Progenitor cell of endocrine pancreas (in vitro differentiated cells): ENCODE measurements at regions not wholly inside any gene's neighbourhood (a gene's known extent, or its start where the extent isn't known, plus 50 kb on each side); places are given as distances from the start of the nearest gene placed in this dataset.

ENCODE experiments used
- DNase-seq: peaks from one replicate; pipeline ENCODE4 v3.0.0; 2021; ENCODE audit warnings: low spot score; ENCODE audit not compliant: unreplicated experiment
- H3K27ac Mint-ChIP-seq: 2 replicates; pipeline ENCODE4 v1.8.0; 2021; ENCODE audit warnings: mild to moderate bottlenecking, moderate library complexity, mixed read lengths
- H3K27me3 Mint-ChIP-seq: 2 replicates; pipeline ENCODE4 v1.8.0; 2021; ENCODE audit warnings: mixed read lengths
- H3K36me3 Mint-ChIP-seq: 2 replicates; pipeline ENCODE4 v1.8.0; 2022; ENCODE audit warnings: mixed read lengths; ENCODE audit not compliant: insufficient read depth
- H3K4me1 Mint-ChIP-seq: 2 replicates; pipeline ENCODE4 v1.8.0; 2021; ENCODE audit warnings: low read depth, mixed read lengths
- H3K4me3 Mint-ChIP-seq: 2 replicates; pipeline ENCODE4 v1.8.0; 2021; ENCODE audit warnings: low read depth, mild to moderate bottlenecking, moderate library complexity, mixed read lengths
- H3K9me3 Mint-ChIP-seq: 2 replicates; pipeline ENCODE4 v1.8.0; 2021; ENCODE audit warnings: low read depth, mixed read lengths
- TF ChIP-seq, protein P1 (sequence below): fragments of 200-600 bp; sonication (generic); IDR thresholded peaks from one replicate; pipeline ENCODE4 v1.5.0; 2021; ENCODE audit warnings: antibody characterized with exemption, mild to moderate bottlenecking; ENCODE audit not compliant: unreplicated experiment

- Mint-ChIP-seq H3K9me3 (no peaks in the 10 kb centered on the region), H3K4me3 (no peak overlapping the region), H3K36me3 (no peaks in the 10 kb centered on the region), H3K27me3 (no peaks in the 10 kb centered on the region), H3K27ac (no peak overlapping the region), H3K4me1 (no peaks in the 10 kb centered on the region)
- TF ChIP-seq, protein P1, sequence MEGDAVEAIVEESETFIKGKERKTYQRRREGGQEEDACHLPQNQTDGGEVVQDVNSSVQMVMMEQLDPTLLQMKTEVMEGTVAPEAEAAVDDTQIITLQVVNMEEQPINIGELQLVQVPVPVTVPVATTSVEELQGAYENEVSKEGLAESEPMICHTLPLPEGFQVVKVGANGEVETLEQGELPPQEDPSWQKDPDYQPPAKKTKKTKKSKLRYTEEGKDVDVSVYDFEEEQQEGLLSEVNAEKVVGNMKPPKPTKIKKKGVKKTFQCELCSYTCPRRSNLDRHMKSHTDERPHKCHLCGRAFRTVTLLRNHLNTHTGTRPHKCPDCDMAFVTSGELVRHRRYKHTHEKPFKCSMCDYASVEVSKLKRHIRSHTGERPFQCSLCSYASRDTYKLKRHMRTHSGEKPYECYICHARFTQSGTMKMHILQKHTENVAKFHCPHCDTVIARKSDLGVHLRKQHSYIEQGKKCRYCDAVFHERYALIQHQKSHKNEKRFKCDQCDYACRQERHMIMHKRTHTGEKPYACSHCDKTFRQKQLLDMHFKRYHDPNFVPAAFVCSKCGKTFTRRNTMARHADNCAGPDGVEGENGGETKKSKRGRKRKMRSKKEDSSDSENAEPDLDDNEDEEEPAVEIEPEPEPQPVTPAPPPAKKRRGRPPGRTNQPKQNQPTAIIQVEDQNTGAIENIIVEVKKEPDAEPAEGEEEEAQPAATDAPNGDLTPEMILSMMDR = no peak
- DNase-seq = no peak
Measured at GRCh38 chr21:19022978-19023377, 619.4 kb upstream of the TMPRSS15 start.

- Mint-ChIP-seq H3K27ac (no peak overlapping the region), H3K36me3 (no peaks in the 10 kb centered on the region), H3K4me1 (peaks cover 2% of the 10 kb centered on the region), H3K27me3 (no peaks in the 10 kb centered on the region), H3K4me3 (no peak overlapping the region), H3K9me3 (no peaks in the 10 kb centered on the region)
- no peak for DNase-seq
- TF ChIP-seq, protein P1 = no peak
Measured at GRCh38 chr21:19026911-19027310, 623.3 kb upstream of the TMPRSS15 start.

GRCh38 chr21:19029816-19030215 is 626.2 kb upstream of the TMPRSS15 start:
- TF ChIP-seq, protein P1 = no peak
- H3K27ac Mint-ChIP-seq = no peak overlapping the region
- peaks cover 13% of the 10 kb centered on the region for H3K4me1 Mint-ChIP-seq

DNA sequence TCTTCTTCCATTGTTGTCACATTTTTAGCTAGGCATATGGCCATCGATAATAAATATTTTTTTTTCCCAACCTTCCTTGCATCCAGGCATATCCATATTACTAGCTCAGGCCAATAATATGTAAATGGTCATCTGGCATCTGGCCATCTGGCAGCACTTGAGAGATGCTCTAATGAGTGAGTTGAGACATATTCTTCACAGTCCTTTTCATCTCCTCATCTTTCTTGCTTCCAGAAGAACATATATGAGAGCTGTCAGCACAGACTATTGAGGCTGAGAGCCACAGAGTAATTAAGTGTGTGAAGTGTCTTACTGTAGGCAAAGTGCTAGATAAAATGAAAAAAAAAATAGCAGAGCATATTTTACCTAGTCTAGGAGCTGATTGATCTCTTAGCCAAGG is 628.4 kb upstream of the TMPRSS15 start:
- no peaks in the 10 kb centered on the region for H3K9me3 Mint-ChIP-seq
- no peaks in the 10 kb centered on the region for H3K27me3 Mint-ChIP-seq
- no peak overlapping the region for H3K27ac Mint-ChIP-seq
- H3K4me1 Mint-ChIP-seq = peaks cover 13% of the 10 kb centered on the region
- no peaks in the 10 kb centered on the region for H3K36me3 Mint-ChIP-seq
- TF ChIP-seq, protein P1 = no peak
- H3K4me3 Mint-ChIP-seq = no peak overlapping the region
- no peak for DNase-seq

More at GRCh38 chr21:19029816-19030215, 626.2 kb upstream of the TMPRSS15 start:
- H3K27me3 Mint-ChIP-seq = no peaks in the 10 kb centered on the region
- no peak overlapping the region for H3K4me3 Mint-ChIP-seq
- H3K36me3 Mint-ChIP-seq = no peaks in the 10 kb centered on the region
- H3K9me3 Mint-ChIP-seq = no peaks in the 10 kb centered on the region
- no peak for DNase-seq

DNA sequence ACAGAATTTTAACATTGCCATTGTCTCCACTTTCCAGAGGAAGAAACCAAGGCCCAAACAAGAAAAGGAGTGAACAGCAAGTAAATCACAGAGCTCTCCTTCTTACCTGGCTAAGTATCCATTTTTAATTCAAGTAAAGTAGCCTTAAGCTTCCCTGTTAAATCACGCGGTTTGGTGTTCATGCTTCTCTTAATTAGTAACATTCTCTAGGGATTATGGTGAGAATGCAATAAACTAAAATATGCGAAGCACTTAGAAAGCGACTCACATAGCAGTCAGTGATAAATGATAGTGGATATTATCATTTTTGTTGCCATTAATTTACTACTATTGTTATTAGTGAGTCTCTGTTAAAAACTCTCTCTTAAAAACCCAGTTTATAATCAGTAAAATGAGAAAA is 630.5 kb upstream of the TMPRSS15 start:
- Mint-ChIP-seq H3K4me1 (peaks cover 13% of the 10 kb centered on the region), H3K27ac (no peak overlapping the region), H3K4me3 (no peak overlapping the region), H3K36me3 (no peaks in the 10 kb centered on the region), H3K27me3 (no peaks in the 10 kb centered on the region), H3K9me3 (peaks cover 2% of the 10 kb centered on the region)
- no peak for DNase-seq
- TF ChIP-seq, protein P1 = no peak
